Immature natural killer cell (primary cell): ENCODE measurements at regions not wholly inside any gene's neighbourhood (a gene's known extent, or its start where the extent isn't known, plus 50 kb on each side); places are given as distances from the start of the nearest gene placed in this dataset.

Experiments
- DNase-seq, 3 donors: peaks; one replicate each; pipeline ENCODE4 v3.0.0; 2022; ENCODE audit warnings: mixed read lengths in 1 of 3
- H3K27ac Mint-ChIP-seq, 6 donors: one replicate each; pipeline ENCODE4 v1.8.0; 2020; ENCODE audit warnings: mixed read lengths in 6 of 6, mild to moderate bottlenecking in 5 of 6, inconsistent platforms in 4 of 6, moderate library complexity in 3 of 6
- H3K27me3 Mint-ChIP-seq, 3 donors: one replicate each; pipeline ENCODE4 v1.8.0; 2020 to 2021; ENCODE audit warnings: low read depth in 3 of 3, mild to moderate bottlenecking in 3 of 3, mixed read lengths in 3 of 3, moderate library complexity in 3 of 3, inconsistent platforms in 1 of 3
- H3K36me3 Mint-ChIP-seq, 3 donors: one replicate each; pipeline ENCODE4 v1.8.0; 2020; ENCODE audit warnings: mixed read lengths in 3 of 3, inconsistent platforms in 2 of 3, mild to moderate bottlenecking in 2 of 3
- H3K4me1 Mint-ChIP-seq, 2 donors: one replicate each; pipeline ENCODE4 v1.8.0; 2020; ENCODE audit warnings: inconsistent platforms in 2 of 2, mild to moderate bottlenecking in 2 of 2, mixed read lengths in 2 of 2, moderate library complexity in 1 of 2
- H3K4me3 Mint-ChIP-seq, 5 donors: one replicate each; pipeline ENCODE4 v1.8.0; 2020; ENCODE audit warnings: mild to moderate bottlenecking in 5 of 5, mixed read lengths in 5 of 5, inconsistent platforms in 3 of 5, moderate library complexity in 3 of 5
- H3K9me3 Mint-ChIP-seq, 6 donors: one replicate each; pipeline ENCODE4 v1.8.0; 2020; ENCODE audit warnings: mild to moderate bottlenecking in 6 of 6, mixed read lengths in 6 of 6, inconsistent platforms in 4 of 6, moderate library complexity in 3 of 6

GRCh38 chr22:48169227-48169626 is 1406.8 kb downstream of the TBC1D22A start:
- H3K36me3 Mint-ChIP-seq, result peaks cover 0 to 5% (median 0%) of the 10 kb centered on the region in 3 donors
- peaks cover 0 to 22% (median 11%) of the 10 kb centered on the region in 3 donors for H3K27me3 Mint-ChIP-seq
- DNase-seq, result no peak
- no peak overlapping the region for H3K4me3 Mint-ChIP-seq
- H3K27ac Mint-ChIP-seq, result no peak overlapping the region
- no peaks in the 10 kb centered on the region for H3K9me3 Mint-ChIP-seq
- no peaks in the 10 kb centered on the region for H3K4me1 Mint-ChIP-seq

GRCh38 chr22:48167238-48167637 is 1404.8 kb downstream of the TBC1D22A start:
- Mint-ChIP-seq H3K27ac (no peak overlapping the region), H3K4me1 (no peaks in the 10 kb centered on the region), H3K36me3 (peaks cover 0 to 5% (median 0%) of the 10 kb centered on the region in 3 donors), H3K4me3 (no peak overlapping the region), H3K27me3 (peaks cover 4 to 17% (median 13%) of the 10 kb centered on the region in 3 donors), H3K9me3 (no peaks in the 10 kb centered on the region)
- DNase-seq, result no peak

- H3K4me1 Mint-ChIP-seq, result no peaks in the 10 kb centered on the region
- H3K4me3 Mint-ChIP-seq, result no peak overlapping the region
- H3K27ac Mint-ChIP-seq, result no peak overlapping the region
- H3K27me3 Mint-ChIP-seq, result peaks cover 7% of the 10 kb centered on the region in 3 donors
- no peak for DNase-seq
- no peaks in the 10 kb centered on the region for H3K36me3 Mint-ChIP-seq
- no peaks in the 10 kb centered on the region for H3K9me3 Mint-ChIP-seq
These were observed 1398.8 kb downstream of the TBC1D22A start for GRCh38 chr22:48161298-48161697.

- Mint-ChIP-seq H3K9me3 (no peaks in the 10 kb centered on the region), H3K4me3 (no peak overlapping the region), H3K4me1 (no peaks in the 10 kb centered on the region), H3K27ac (no peak overlapping the region), H3K27me3 (peaks cover 0 to 7% (median 4%) of the 10 kb centered on the region in 3 donors), H3K36me3 (no peaks in the 10 kb centered on the region)
- no peak for DNase-seq
These were observed 1395.2 kb downstream of the TBC1D22A start for GRCh38 chr22:48157676-48158075.

- H3K36me3 Mint-ChIP-seq, result no peaks in the 10 kb centered on the region
- DNase-seq, result no peak
- H3K4me1 Mint-ChIP-seq, result no peaks in the 10 kb centered on the region
- H3K4me3 Mint-ChIP-seq, result no peak overlapping the region
- peaks cover 0 to 7% (median 3%) of the 10 kb centered on the region in 3 donors for H3K27me3 Mint-ChIP-seq
- H3K27ac Mint-ChIP-seq, result no peak overlapping the region
- H3K9me3 Mint-ChIP-seq, result no peaks in the 10 kb centered on the region
These were observed 1394.3 kb downstream of the TBC1D22A start for GRCh38 chr22:48156603-48157355.

DNA sequence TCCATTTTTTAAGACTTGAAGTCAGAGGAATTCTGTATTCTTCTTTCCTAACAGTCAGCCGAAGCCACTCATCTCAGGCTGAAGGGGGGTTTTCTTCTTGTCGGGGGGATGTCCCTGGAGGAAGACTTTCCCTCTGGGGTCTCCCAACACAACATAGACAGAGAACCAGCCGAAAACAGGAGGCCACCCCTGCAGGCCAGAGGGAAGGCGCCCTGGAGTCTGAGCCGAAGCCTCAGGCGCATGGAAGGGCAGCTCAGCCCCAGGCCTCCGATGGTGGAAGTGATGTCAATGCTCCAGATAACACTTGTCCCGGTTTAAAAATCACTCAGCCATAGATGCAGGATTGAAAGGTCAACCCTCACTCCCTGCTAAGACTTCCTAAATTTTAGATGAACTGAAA is 1393.0 kb downstream of the TBC1D22A start:
- Mint-ChIP-seq H3K9me3 (no peaks in the 10 kb centered on the region), H3K27me3 (peaks cover 0 to 7% (median 3%) of the 10 kb centered on the region in 3 donors), H3K4me3 (no peak overlapping the region), H3K27ac (no peak overlapping the region), H3K4me1 (no peaks in the 10 kb centered on the region), H3K36me3 (no peaks in the 10 kb centered on the region)
- DNase-seq, result no peak

DNA sequence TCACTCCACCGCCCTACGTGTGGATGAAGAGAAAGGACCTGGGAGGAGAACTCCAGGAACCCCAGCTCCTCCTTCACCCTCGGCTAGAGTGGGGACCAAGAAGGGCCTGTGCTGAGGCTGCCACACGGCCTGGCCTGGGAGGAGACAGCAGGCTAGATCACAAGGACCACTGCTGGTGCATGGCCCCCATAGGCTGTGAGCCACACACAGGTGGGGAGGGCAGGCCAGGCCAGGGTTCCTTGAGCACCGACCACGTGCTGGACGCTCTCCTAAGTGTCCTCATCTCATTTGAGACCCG is 1392.4 kb downstream of the TBC1D22A start:
- peaks cover 0 to 4% (median 3%) of the 10 kb centered on the region in 3 donors for H3K27me3 Mint-ChIP-seq
- no peaks in the 10 kb centered on the region for H3K4me1 Mint-ChIP-seq
- no peak for DNase-seq
- H3K36me3 Mint-ChIP-seq, result no peaks in the 10 kb centered on the region
- no peak overlapping the region for H3K4me3 Mint-ChIP-seq
- H3K27ac Mint-ChIP-seq, result no peak overlapping the region
- no peaks in the 10 kb centered on the region for H3K9me3 Mint-ChIP-seq

DNA sequence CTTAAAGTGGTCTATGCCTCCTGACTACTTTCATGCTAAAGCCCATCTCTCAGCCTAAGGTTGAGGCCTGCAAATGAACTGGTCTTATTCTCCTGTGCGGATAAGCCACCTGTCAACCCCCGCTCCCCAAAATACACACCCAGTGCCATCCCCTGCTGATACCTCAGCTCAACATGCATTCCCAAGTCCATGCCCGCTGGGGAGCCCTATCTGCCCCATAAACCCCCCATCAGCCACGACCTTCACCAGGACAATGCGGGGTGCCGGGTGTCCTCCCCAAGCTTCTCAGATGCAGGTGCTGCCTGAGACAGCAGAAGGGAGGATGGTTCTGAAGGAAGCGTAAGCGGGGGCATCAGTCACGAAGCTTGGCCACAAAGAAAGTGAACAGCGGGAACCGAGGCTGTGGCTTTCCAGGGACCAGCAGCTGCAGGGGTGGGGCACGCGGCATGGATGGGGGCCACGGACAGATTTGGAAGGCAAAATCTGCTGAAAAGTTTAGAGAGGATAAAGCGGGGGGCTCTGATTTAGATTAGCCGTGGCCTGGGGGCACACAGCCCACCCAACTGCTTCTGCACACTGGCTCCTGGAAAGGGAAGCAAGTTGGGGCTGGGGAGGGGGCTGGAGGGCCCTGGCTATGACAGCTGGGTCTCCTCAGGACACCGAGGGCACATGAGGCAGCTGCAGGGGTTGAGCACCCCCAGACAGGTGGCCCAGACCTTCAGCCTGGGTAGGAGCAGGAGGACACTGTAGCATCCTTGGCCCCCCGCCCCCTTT is 1391.9 kb downstream of the TBC1D22A start:
- Mint-ChIP-seq H3K27ac (no peak overlapping the region), H3K9me3 (no peaks in the 10 kb centered on the region), H3K36me3 (no peaks in the 10 kb centered on the region), H3K4me3 (no peak overlapping the region), H3K27me3 (peaks cover 0 to 4% (median 4%) of the 10 kb centered on the region in 3 donors), H3K4me1 (no peaks in the 10 kb centered on the region)
- no peak for DNase-seq

DNA sequence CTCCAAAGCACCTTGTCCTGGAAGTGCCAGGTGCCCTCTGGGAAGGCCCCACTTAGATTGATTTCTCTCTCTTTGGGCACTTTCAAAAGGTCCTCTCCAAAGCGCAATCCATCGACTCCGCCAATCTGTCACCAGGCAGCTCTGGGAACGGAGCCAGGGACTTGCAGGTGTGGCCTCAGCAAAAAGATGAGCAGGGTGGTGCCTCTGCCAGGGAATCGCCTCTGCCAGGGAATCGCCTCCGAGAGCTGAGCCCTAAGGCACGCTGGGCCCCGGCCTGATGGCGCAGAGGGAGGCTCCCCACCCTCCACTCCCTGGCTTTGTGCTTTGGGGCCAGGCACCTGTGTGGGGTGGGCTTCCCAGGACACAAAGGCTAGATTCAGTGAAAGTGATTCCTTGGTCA is 1391.3 kb downstream of the TBC1D22A start:
- Mint-ChIP-seq H3K27me3 (peaks cover 0 to 4% (median 4%) of the 10 kb centered on the region in 3 donors), H3K4me1 (no peaks in the 10 kb centered on the region), H3K4me3 (no peak overlapping the region), H3K36me3 (no peaks in the 10 kb centered on the region), H3K27ac (no peak overlapping the region), H3K9me3 (no peaks in the 10 kb centered on the region)
- DNase-seq, result no peak

GRCh38 chr22:48152916-48153315 is 1390.5 kb downstream of the TBC1D22A start:
- H3K4me1 Mint-ChIP-seq, result no peaks in the 10 kb centered on the region
- no peaks in the 10 kb centered on the region for H3K36me3 Mint-ChIP-seq
- no peaks in the 10 kb centered on the region for H3K9me3 Mint-ChIP-seq
- no peak overlapping the region for H3K27ac Mint-ChIP-seq
- no peak for DNase-seq
- H3K4me3 Mint-ChIP-seq, result no peak overlapping the region
- H3K27me3 Mint-ChIP-seq, result peaks cover 0 to 4% (median 4%) of the 10 kb centered on the region in 3 donors

- no peak overlapping the region for H3K4me3 Mint-ChIP-seq
- no peaks in the 10 kb centered on the region for H3K4me1 Mint-ChIP-seq
- H3K9me3 Mint-ChIP-seq, result no peaks in the 10 kb centered on the region
- H3K27ac Mint-ChIP-seq, result no peak overlapping the region
- H3K27me3 Mint-ChIP-seq, result peaks cover under 1 to 4% (median 4%) of the 10 kb centered on the region in 3 donors
- no peaks in the 10 kb centered on the region for H3K36me3 Mint-ChIP-seq
- no peak for DNase-seq
These were observed 1389.8 kb downstream of the TBC1D22A start for GRCh38 chr22:48152164-48152775.

DNA sequence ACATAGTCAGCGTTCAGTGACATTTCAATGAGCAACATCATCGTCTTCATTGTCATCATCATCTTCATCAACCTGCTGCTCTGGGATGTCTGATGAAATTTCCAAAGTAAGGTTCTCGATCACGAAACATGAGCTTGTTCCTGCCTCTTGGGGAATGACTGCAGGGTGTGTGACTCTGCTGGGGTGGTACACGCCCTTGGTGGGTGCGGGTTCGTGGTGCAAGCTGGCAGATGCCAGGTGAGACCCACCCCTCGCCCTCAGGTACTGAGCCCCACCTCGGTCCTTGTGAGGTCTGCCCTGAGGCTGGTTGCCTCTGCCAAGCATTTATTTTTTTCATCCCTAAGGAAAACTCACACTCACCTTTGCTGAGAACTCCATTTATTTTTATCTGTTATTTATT is 1389.2 kb downstream of the TBC1D22A start:
- no peak for DNase-seq
- H3K9me3 Mint-ChIP-seq, result no peaks in the 10 kb centered on the region
- no peak overlapping the region for H3K4me3 Mint-ChIP-seq
- H3K27me3 Mint-ChIP-seq, result peaks cover 2 to 7% (median 4%) of the 10 kb centered on the region in 3 donors
- no peaks in the 10 kb centered on the region for H3K4me1 Mint-ChIP-seq
- H3K36me3 Mint-ChIP-seq, result peaks cover 0 to 4% (median 0%) of the 10 kb centered on the region in 3 donors
- H3K27ac Mint-ChIP-seq, result no peak overlapping the region

DNA sequence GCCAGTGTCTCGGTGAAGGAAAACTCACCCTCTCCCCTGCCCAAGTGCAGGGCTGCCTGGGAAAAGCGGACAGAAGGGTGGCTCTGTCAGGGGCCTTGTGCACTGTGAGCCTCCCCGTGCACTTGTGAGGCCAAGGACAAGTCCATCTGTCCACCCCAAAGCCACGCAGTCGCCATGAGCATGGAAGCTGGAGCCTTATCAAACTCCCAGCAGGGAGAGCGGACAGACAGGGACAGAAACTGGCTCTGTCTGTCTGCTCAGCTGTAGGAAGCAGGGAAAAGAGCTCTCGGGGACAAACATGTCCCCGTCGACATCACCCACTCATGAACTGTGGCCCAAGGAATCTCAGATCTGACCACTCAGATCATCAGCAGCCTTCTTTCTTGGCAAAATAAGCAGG is 1385.4 kb downstream of the TBC1D22A start:
- no peak for DNase-seq
- no peaks in the 10 kb centered on the region for H3K4me1 Mint-ChIP-seq
- H3K9me3 Mint-ChIP-seq, result peaks cover 0 to 2% (median 0%) of the 10 kb centered on the region in 6 donors
- no peak overlapping the region for H3K4me3 Mint-ChIP-seq
- H3K27me3 Mint-ChIP-seq, result peaks cover 4 to 18% (median 4%) of the 10 kb centered on the region in 3 donors
- peaks cover 0 to 4% (median 0%) of the 10 kb centered on the region in 3 donors for H3K36me3 Mint-ChIP-seq
- no peak overlapping the region for H3K27ac Mint-ChIP-seq

DNA sequence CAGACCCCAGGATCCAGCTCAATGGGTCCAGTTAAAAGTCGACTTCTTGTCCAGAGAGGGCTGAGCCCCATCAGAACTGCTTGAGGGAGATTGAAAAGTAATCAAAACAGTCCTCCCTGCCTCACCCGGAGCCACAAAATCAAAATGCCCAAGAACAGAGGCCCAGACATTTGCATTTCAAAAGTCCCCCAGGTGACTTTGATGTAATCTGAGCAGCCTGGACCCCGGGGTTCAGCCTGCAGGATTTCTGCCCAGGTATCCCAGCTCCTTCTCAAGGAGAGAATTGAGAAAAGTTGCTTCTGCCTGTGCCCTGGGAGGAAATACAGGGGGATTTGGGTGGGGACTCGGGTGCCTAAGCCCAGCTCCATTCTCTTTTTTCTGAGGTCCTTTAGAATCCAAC is 1385.0 kb downstream of the TBC1D22A start:
- H3K36me3 Mint-ChIP-seq, result peaks cover 0 to 4% (median 0%) of the 10 kb centered on the region in 3 donors
- no peak overlapping the region for H3K27ac Mint-ChIP-seq
- H3K9me3 Mint-ChIP-seq, result peaks cover 0 to 2% (median 0%) of the 10 kb centered on the region in 6 donors
- H3K4me1 Mint-ChIP-seq, result no peaks in the 10 kb centered on the region
- H3K4me3 Mint-ChIP-seq, result no peak overlapping the region
- no peak for DNase-seq
- peaks cover 3 to 19% (median 6%) of the 10 kb centered on the region in 3 donors for H3K27me3 Mint-ChIP-seq
